GM13977 (cell line): ENCODE measurements at regions not wholly inside any gene's neighbourhood (a gene's known extent, or its start where the extent isn't known, plus 50 kb on each side); places are given as distances from the start of the nearest gene placed in this dataset.

Experiments used
- DNase-seq: peaks from one replicate; pipeline ENCODE4 v3.0.0; 2012; ENCODE audit warnings: low spot score
- CTCF ChIP-seq: IDR thresholded peaks from 2 replicates; pipeline ENCODE4 v1.5.1; 2012; ENCODE audit warnings: mild to moderate bottlenecking, control low read depth; ENCODE audit not compliant: insufficient read depth; ENCODE audit errors: extremely low read depth, missing control alignments
- in situ Hi-C: fragments of 300-500 bp; cut with MboI; formaldehyde crosslinking; loops from one replicate; pipeline ENCODE4 v1.12.0; 2022; ENCODE audit warnings: low sequenced_read_pairs, low pct_unique_long_range_greater_than_20kb, mixed read lengths, inconsistent platforms; ENCODE audit not compliant: unreplicated experiment

- DNase-seq = no peak
- in situ Hi-C loops = no loop called here
- no peak for TF ChIP-seq CTCF
These were observed 1639.3 kb downstream of the MRPL39 start for GRCh38 chr21:23968008-23968407.

GRCh38 chr21:23963454-23963853, 1643.8 kb downstream of the MRPL39 start:
- no peak for TF ChIP-seq CTCF
- in situ Hi-C loops = no loop called here
- DNase-seq = no peak

GRCh38 chr21:23960769-23961168, 1646.5 kb downstream of the MRPL39 start:
- in situ Hi-C loops = no loop called here
- DNase-seq = no peak
- no peak for TF ChIP-seq CTCF

- TF ChIP-seq CTCF = no peak
- in situ Hi-C loops = no loop called here
- DNase-seq = no peak
These were observed 1652.0 kb downstream of the MRPL39 start for GRCh38 chr21:23955135-23955843.

GRCh38 chr21:23952269-23952668, 1655.0 kb downstream of the MRPL39 start:
- DNase-seq = no peak
- in situ Hi-C loops = no loop called here
- TF ChIP-seq CTCF = no peak

GRCh38 chr21:23951251-23951650, 1656.0 kb downstream of the MRPL39 start:
- in situ Hi-C loops = no loop called here
- TF ChIP-seq CTCF = no peak
- DNase-seq = no peak
